IPS-18c (cell line): ENCODE measurements at regions not wholly inside any gene's neighbourhood (a gene's known extent, or its start where the extent isn't known, plus 50 kb on each side); places are given as distances from the start of the nearest gene placed in this dataset.

ENCODE experiments used
- H3K4me3 ChIP-seq: 2 replicates; pipeline ENCODE4 v1.7.0; 2013; ENCODE audit warnings: low read depth, mild to moderate bottlenecking, low read length, moderate library complexity; ENCODE audit not compliant: insufficient read depth
- H3K9me3 ChIP-seq: one replicate; pipeline ENCODE4 v1.6.1; 2013; ENCODE audit warnings: mild to moderate bottlenecking, low read length, moderate library complexity; ENCODE audit not compliant: control insufficient read depth, insufficient read depth

DNA sequence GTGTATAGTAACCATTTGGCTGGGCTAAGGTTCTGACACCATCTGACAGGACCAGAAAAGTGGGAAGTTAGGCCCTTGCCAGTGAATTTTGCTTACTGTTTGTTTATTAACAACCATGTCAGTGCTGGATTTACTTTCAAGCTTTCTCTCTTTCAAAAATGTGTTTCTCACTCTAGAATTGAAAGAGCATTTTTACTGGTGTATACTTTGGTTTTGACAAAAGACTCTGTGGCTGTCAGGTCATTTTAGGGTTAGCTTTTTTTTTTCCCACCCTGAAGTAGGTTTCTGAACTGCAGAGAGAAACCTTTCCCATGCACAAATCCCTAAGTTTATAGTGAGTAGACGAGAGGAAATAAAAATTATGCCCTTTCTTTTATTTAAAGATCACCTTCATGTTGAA lies 230.0 kb upstream of the TBC1D5 start:
- Histone ChIP-seq H3K4me3 (no peak overlapping the region), H3K9me3 (no peaks in the 10 kb centered on the region)

DNA sequence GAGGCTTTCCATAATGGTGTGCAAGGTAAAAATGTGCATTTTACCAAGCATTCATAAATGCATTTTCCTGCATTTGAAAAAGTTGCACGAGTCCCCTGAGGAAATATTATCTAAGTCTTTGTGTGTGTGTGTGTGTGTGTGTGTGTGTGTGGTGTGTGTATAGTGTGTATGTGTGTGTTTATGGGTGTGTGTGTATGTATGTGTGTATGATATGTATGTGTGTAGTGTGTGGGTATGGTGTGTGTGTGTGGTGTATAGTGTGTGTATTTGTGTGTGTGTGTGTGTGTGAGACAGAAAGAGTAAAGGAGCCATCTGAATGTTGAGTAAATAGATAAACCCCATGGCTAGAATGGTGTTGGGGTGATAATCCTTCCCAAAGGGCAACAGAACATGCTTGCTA lies 229.6 kb upstream of the TBC1D5 start:
- H3K4me3 ChIP-seq = no peak overlapping the region
- no peaks in the 10 kb centered on the region for H3K9me3 ChIP-seq

DNA sequence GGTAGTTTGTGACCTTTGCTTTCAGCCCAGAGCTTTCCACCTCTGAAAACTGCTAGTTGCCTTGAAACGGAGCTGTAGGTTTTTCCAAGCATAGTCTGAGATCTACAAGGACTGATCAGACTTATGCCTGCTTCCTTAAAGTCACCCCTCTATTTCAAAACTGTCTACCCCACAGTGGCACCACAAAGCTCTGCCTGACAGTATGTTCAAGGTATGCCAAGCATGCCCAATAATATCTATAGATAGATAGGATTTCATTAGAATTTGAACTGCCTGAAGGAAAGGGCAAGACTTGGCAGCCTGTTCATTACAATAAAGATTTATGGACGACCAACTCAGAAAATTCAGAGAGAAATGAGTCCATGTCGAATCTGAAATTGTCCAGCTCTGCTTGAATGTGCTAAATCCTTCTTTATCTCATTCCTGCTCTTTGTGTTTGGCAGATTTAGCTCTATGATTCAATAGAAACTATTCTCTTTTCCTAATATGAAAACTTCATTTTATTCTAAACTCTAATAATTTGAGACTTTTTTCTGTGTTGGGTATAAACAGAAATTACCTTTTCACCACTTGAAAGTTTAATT lies 227.6 kb upstream of the TBC1D5 start:
- Histone ChIP-seq H3K9me3 (no peaks in the 10 kb centered on the region), H3K4me3 (no peak overlapping the region)

DNA sequence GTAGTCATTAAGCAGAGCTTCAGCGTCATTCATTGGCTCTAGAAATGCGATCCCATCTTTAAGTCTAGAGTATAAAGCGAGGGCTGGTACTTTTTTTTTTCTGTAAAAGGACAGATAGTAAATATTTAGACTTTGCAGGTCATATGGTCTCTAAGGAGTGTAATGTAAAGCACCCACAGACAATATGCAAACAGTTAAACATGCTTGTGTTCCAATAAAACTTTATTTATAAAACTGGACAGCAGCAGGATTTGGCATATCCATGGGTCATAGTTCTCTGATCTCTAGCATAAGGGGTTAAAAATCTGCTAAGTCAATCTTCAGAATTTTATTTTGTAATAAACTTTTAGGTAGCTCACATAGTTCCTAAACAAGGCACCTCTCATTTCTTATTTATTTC lies 226.8 kb upstream of the TBC1D5 start:
- H3K4me3 ChIP-seq = no peak overlapping the region
- H3K9me3 ChIP-seq = no peaks in the 10 kb centered on the region

DNA sequence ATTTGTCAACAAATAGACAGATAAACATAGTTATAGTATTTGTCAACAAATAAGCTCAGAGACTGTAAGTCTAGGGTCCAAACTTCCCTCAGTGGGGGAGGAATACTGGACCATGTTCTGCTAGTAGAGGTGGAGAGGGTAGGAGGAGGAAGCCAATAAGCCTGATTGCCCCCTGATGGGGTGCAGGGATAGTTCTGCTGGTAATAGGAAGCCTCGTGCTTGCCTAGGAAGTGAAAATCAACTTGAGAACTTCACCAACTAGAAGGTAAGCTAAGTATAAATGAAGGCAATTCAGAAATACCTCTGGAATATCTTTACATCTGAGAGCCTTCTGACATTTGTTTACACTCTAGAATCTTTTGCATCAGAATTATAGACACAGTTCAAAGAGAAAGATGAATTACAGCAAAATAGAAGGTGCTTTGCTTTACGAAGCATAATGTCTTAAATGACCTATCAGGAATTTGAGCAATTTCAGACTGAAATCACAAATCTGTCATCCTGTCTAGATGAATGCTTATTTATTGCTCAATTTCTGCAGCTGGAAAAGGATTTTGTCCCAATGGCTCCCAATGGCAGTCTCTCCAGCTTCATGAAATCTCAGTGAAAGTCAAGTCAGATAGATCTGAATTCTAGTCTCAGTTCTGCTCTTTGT lies 225.6 kb upstream of the TBC1D5 start:
- Histone ChIP-seq H3K4me3 (no peak overlapping the region), H3K9me3 (no peaks in the 10 kb centered on the region)

DNA sequence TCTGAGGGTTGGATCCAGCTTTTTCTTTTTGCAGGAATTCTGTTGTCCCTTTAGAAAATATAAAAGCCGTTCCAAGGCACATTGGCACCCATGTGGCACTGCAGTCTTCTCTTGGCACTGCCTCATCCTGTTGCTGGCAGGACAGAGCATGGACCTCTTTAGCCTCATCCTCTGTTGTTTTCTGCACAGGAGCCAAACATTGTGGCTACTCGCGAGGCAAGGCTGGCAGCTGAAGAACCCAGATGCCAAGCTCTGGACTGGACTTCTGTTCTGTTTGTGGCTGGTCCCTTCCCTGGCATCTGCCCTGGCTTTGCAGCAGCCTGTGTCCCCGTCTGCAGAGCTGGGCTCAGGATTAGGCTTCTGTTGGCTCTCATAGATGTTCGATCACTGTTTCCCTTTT lies 224.7 kb upstream of the TBC1D5 start:
- Histone ChIP-seq H3K9me3 (no peaks in the 10 kb centered on the region), H3K4me3 (no peak overlapping the region)

DNA sequence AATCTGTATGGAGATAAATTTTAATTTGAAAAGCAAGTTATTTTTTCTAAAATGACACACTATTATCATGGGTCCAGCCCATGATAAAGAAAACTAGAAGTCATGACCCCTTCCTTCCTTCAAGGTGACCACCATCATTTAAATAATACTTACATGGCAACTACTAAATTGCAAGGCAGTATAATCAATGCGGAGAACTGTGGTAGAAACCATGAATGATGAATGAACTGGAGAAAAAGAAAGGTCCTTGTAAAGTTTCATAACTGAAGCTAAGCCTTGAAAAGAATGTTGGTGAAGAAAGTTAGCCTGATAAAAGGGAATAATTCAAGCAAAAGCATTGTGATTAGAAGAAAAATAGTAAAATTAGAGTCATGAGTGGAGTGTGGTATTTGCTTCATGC lies 222.9 kb upstream of the TBC1D5 start:
- H3K9me3 ChIP-seq = no peaks in the 10 kb centered on the region

DNA sequence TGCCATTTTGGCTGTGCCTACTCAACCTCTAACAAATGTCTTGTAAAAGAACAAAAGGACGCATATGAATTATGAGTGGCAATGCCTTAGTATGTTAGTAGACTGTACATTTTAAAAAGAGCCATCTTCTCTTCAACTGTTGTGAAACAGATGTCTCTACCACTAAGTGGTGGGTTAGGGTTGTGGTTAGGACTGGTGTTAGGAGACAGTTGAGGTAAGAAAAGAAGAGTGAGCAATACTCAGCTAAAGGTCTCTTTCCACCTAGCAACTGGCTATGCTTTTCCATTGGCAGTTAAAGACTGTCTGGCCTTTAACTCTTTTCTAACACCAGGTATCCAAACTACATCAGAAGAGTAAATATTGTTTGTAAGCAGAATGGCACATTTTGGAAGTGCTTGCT lies 221.7 kb upstream of the TBC1D5 start:
- Histone ChIP-seq H3K9me3 (no peaks in the 10 kb centered on the region), H3K4me3 (no peak overlapping the region)

More for the DNA sequence above, 222.9 kb upstream of the TBC1D5 start:
- H3K4me3 ChIP-seq = no peak overlapping the region

DNA sequence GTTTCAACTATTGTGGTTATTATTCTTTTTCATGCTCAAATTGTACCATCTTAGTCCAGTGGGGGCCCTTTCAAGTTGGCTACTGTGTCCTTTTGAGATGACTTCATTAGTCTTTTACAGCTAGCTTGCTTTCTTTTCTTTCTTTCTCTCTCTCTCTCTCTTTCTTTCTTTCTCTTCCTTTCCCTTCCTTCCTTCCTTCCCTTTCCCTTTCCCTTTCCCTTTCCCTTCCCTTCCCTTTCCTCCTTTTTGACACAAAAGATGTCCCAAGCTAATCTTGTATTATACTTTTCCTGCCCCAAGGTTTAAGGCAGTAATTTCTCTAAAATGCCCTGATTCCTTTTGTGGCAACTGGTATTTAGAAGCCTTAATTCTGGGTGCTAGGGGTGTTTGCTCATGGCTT lies 213.0 kb upstream of the TBC1D5 start:
- no peaks in the 10 kb centered on the region for H3K9me3 ChIP-seq

DNA sequence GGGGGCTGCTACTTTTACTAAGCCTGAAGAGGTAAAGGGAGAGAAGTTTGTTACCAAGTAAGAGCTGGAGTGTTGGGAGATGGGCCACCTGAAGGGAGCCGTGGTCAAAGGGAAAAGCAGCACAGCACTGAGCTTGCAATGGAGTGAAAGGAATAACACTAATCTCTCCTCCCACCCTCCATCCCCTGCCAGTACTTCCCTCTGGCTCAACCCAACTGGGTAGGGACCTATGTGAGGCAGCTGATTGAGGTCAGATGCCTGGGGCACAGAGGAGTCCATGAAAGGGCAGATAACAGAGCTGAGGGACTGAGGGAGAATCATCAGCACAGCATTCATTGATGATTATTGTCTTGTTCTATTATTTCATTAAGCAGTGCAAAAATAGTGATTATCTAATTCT lies 212.4 kb upstream of the TBC1D5 start:
- no peaks in the 10 kb centered on the region for H3K9me3 ChIP-seq
- H3K4me3 ChIP-seq = no peak overlapping the region

More for the DNA sequence above, 213.0 kb upstream of the TBC1D5 start:
- H3K4me3 ChIP-seq = no peak overlapping the region

DNA sequence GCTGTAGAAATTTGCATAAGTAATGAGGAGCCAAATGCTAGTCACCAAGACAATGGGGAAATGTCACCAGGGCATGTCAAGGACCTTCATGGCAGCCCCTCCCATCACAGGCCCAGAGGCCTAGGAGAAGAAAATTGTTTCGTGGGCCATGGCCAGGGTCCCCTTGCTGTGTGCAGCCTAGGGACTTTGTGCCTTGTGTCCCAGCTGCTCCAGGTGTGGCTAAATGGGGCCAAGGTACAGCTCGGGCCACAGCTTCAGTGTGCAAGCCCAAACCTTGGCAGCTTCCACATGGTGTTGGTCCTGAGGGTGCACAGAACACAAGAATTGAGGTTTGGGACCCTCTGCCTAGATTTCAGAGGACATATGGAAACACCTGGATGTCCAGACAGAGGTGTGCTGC lies 208.8 kb upstream of the TBC1D5 start:
- Histone ChIP-seq H3K4me3 (no peak overlapping the region), H3K9me3 (no peaks in the 10 kb centered on the region)

DNA sequence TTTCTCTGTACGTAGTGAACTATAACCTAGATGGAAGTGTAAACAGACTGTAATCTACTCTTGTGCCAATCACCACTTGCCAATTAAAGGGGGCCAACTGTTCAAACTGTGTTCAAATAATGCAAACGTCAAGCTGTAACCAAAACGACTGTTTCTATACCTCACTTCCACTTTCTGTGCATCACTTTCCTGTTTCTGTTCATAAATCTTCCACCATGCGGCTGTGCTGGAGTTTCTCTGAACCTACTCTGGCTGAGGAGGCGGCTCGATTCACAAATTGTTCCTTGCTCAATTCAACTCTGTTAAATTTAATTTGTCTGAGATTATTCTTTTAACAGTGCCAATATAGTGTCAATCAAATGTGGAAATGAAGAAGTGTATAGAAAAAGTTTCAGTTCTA lies 206.7 kb upstream of the TBC1D5 start:
- H3K9me3 ChIP-seq = no peaks in the 10 kb centered on the region
- H3K4me3 ChIP-seq = no peak overlapping the region

DNA sequence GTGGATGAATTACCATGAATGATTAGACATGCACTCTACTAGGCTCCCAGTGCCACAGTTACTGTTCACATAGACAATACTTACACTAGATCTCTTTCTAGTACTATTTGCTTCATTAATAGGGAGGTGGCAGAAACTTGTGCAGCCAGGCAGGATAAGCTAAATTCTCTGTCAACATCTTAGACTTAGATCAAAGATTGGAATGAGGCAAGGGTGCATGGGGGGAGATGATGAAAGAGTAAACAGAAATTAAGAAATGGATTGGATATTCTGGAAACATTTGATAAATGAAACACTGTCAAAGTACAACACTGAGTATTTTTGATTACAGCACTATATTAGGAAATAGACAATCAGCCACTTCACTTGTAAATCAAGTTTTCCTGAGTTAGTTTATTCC lies 205.4 kb upstream of the TBC1D5 start:
- Histone ChIP-seq H3K9me3 (no peaks in the 10 kb centered on the region), H3K4me3 (no peak overlapping the region)

DNA sequence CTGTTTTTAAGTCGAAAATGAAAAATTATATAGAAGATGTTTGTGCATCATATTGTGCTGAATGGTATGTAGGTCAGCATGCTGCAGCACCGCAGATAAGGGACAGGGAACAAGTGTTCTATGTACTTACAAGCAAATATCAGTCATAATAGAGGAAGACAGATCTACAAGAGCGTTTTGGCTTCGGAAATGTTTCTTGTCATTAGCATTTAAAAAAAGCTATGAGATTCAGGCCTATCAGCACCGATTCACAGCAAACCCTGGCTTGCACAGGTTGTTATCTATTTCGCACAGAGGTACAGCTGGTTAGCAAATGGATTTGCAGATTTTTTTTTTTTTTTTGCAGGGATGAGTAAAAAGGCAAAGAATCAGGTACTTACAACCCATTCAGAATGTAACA lies 204.2 kb upstream of the TBC1D5 start:
- no peak overlapping the region for H3K4me3 ChIP-seq
- H3K9me3 ChIP-seq = no peaks in the 10 kb centered on the region

DNA sequence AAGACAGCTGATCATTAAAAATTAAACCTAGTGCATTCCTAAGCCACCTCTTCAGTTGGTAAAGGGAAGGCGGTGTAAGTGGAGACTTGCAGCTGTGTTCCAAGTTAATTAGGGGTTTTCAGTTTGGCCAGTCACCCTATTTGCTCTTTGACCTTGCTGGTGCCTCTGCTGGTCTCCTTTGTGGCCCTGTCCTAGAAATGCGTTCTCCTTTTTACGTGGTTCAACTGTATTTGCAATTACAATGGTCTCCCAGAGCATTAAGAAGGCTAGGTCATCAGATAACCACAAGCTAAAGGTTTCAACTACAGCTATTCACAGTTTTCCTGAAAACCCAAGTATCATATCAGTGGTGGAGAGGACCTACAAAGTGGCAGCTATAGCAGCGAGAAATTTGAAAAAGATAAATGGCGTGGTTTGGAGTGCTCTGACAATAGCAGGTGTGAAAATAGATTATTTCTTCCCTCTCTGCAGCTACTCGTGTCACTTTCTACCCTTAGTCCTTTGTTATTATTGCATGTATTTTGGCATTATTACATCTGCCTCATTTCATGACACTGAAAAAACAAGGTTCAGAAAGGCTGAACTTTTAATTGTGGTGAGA lies 203.5 kb upstream of the TBC1D5 start:
- no peaks in the 10 kb centered on the region for H3K9me3 ChIP-seq
- H3K4me3 ChIP-seq = no peak overlapping the region

DNA sequence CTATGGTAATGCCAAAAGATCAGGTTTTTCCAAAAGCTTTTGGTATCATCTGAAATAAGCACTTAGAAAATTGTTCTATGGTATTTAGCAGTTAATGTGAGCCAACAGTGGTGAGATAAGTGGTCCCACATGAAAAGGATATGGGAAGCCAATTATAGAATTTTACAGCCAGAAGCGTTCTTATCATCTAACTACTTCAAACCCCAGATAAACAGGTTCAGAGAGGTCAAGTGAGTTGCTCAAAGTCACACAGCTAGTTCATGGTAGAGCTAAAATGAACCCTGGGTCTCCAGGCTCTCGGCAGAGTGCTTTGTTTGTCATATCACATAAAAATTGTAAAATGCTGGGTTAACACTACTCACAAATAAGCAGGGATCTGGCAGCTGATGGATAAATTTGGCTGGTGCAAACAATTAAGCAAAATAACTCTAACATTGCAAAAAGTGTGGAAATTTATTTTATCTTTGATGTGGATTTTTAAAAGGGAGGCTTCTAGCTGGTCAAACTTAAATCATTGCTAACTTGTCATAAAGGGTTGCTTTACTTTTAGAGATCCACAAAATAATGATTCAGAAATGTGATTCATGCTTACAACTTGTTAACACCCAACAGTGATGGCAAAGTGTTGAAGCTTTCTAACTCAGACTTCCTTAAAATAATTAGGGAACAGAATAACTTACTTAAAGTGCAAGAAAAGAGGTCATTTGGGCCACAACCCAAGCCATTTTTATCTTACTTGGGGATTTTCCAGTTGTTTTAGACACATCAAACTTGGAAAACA lies 202.8 kb upstream of the TBC1D5 start:
- H3K4me3 ChIP-seq = no peak overlapping the region
- H3K9me3 ChIP-seq = no peaks in the 10 kb centered on the region

DNA sequence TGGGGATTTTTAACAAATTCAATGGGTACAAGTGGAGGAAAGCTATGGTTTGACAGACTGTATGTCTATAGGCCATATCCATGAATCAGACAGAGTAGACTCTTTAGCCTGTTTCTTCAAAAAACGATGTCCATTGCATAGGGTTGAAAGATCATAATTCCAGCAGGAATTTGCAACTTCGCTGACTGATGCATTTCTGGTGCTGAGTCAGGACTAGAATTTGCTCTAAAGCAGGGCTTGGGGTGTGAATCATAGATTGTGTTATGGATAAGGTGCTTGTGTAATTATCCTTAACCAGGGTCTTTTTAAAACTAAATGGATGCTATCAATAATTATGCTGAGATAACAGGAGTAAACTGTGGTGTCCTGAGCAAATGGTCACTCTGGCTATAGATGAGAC lies 200.4 kb upstream of the TBC1D5 start:
- Histone ChIP-seq H3K4me3 (no peak overlapping the region), H3K9me3 (no peaks in the 10 kb centered on the region)

DNA sequence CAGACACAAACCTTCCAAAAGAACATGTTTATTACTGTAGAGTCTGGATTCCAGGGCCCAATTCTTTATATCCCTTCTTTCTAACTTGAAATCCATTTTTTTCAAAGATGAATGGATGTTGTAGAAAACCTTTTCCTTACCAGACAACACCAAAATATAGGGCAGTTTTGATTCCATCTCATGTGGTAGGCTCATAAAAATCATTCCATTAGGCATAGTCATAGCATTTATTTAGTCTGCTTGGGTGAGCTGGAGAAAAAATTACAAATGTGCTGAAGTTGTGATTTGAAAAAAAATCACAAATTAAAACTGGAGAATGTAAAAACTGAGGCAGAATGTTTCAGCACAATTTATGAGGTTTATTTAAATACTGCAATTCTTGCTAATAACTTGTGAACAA lies 199.3 kb upstream of the TBC1D5 start:
- no peaks in the 10 kb centered on the region for H3K9me3 ChIP-seq

More for the DNA sequence above, 199.3 kb upstream of the TBC1D5 start:
- H3K4me3 ChIP-seq = no peak overlapping the region
